Hepatocyte (in vitro differentiated cells): ENCODE measurements at regions not wholly inside any gene's neighbourhood (a gene's known extent, or its start where the extent isn't known, plus 50 kb on each side); places are given as distances from the start of the nearest gene placed in this dataset.

Source experiments
- DNase-seq: peaks from one replicate; pipeline ENCODE4 v3.0.0-alpha.2; 2016; ENCODE audit warnings: low spot score
- H2AFZ ChIP-seq: fragments of 200-600 bp; sonication (generic); 2 replicates; pipeline ENCODE4 v1.6.0; 2016; ENCODE audit warnings: antibody characterized with exemption, mild to moderate bottlenecking
- H3K27ac ChIP-seq: fragments of 200-600 bp; sonication (generic); 2 replicates; pipeline ENCODE4 v1.5.1; 2016; ENCODE audit warnings: mild to moderate bottlenecking
- H3K27me3 ChIP-seq: fragments of 200-600 bp; sonication (generic); 2 replicates; pipeline ENCODE4 v1.6.1; 2016
- H3K36me3 ChIP-seq: fragments of 200-600 bp; sonication (generic); replicated peaks from 2 replicates; pipeline ENCODE4 v1.5.1; 2016; ENCODE audit warnings: low read depth; ENCODE audit not compliant: insufficient read depth
- H3K4me1 ChIP-seq: fragments of 200-600 bp; sonication (generic); 2 replicates; pipeline ENCODE4 v1.5.1; 2016; ENCODE audit warnings: mild to moderate bottlenecking, moderate library complexity; ENCODE audit not compliant: insufficient read depth
- H3K4me2 ChIP-seq: fragments of 200-600 bp; sonication (generic); 2 replicates; pipeline ENCODE4 v1.6.0; 2016
- H3K4me3 ChIP-seq: fragments of 200-600 bp; sonication (generic); 2 replicates; pipeline ENCODE4 v1.5.1; 2016; ENCODE audit warnings: mild to moderate bottlenecking
- H3K79me2 ChIP-seq: fragments of 200-600 bp; sonication (generic); 2 replicates; pipeline ENCODE4 v1.6.0; 2017; ENCODE audit warnings: mild to moderate bottlenecking
- H3K9me2 ChIP-seq: fragments of 200-600 bp; sonication (generic); replicated peaks from 2 replicates; pipeline ENCODE4 v1.6.0; 2017; ENCODE audit warnings: mild to moderate bottlenecking; ENCODE audit not compliant: insufficient read depth
- H3K9me3 ChIP-seq: fragments of 200-600 bp; sonication (generic); 2 replicates; pipeline ENCODE4 v1.5.1; 2016; ENCODE audit warnings: low read depth, mild to moderate bottlenecking
- H4K20me1 ChIP-seq: fragments of 200-600 bp; sonication (generic); 2 replicates; pipeline ENCODE4 v1.6.0; 2016; ENCODE audit warnings: mild to moderate bottlenecking; ENCODE audit not compliant: insufficient read depth, poor library complexity, severe bottlenecking
- EZH2 ChIP-seq: fragments of 200-600 bp; sonication (generic); IDR thresholded peaks from 2 replicates; pipeline ENCODE4 v1.6.1; 2016; ENCODE audit warnings: antibody characterized with exemption, mild to moderate bottlenecking, borderline replicate concordance
- EZH2phosphoT487 ChIP-seq: fragments of 200-600 bp; sonication (generic); IDR thresholded peaks from one replicate; pipeline ENCODE4 v1.6.1; 2018; ENCODE audit warnings: antibody characterized with exemption, mild to moderate bottlenecking, low read depth, moderate library complexity; ENCODE audit not compliant: unreplicated experiment, severe bottlenecking
- WGBS: methylation state at CpG from one replicate; pipeline ENCODE4 v1.1.6; 2016; ENCODE audit warnings: low lambda C conversion rate; ENCODE audit errors: missing lambda C conversion rate; 5-methylcytosine and 5-hydroxymethylcytosine counted together
- TF ChIP-seq, protein P1 (sequence below): fragments of 200-600 bp; sonication (generic); IDR thresholded peaks from 2 replicates; pipeline ENCODE4 v1.5.1; 2016; ENCODE audit warnings: antibody characterized with exemption, mild to moderate bottlenecking; ENCODE audit not compliant: poor library complexity

- no peak overlapping the region for H3K4me3 ChIP-seq
- H3K27me3 ChIP-seq, result no peaks in the 10 kb centered on the region
- H3K27ac ChIP-seq, result no peak overlapping the region
- no peak overlapping the region for H2AFZ ChIP-seq
- no peaks in the 10 kb centered on the region for H3K9me2 ChIP-seq
- no peak overlapping the region for H3K4me2 ChIP-seq
- H3K36me3 ChIP-seq, result no peaks in the 10 kb centered on the region
- 96% methylated on average over 5 of the region's 5 CpGs for WGBS
- TF ChIP-seq EZH2, result no peak
- TF ChIP-seq EZH2phosphoT487, result no peak
- TF ChIP-seq, protein P1, sequence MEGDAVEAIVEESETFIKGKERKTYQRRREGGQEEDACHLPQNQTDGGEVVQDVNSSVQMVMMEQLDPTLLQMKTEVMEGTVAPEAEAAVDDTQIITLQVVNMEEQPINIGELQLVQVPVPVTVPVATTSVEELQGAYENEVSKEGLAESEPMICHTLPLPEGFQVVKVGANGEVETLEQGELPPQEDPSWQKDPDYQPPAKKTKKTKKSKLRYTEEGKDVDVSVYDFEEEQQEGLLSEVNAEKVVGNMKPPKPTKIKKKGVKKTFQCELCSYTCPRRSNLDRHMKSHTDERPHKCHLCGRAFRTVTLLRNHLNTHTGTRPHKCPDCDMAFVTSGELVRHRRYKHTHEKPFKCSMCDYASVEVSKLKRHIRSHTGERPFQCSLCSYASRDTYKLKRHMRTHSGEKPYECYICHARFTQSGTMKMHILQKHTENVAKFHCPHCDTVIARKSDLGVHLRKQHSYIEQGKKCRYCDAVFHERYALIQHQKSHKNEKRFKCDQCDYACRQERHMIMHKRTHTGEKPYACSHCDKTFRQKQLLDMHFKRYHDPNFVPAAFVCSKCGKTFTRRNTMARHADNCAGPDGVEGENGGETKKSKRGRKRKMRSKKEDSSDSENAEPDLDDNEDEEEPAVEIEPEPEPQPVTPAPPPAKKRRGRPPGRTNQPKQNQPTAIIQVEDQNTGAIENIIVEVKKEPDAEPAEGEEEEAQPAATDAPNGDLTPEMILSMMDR, result no peak
- H3K4me1 ChIP-seq, result no peaks in the 10 kb centered on the region
- H3K9me3 ChIP-seq, result no peaks in the 10 kb centered on the region
- H3K79me2 ChIP-seq, result no peaks in the 10 kb centered on the region
- no peak for DNase-seq
- no peaks in the 10 kb centered on the region for H4K20me1 ChIP-seq
Observed at GRCh38 chr17:30586818-30587595, 109.8 kb downstream of the GOSR1 start.

- Histone ChIP-seq H4K20me1 (no peaks in the 10 kb centered on the region), H3K27ac (no peak overlapping the region), H3K4me2 (no peak overlapping the region), H2AFZ (no peak overlapping the region), H3K9me3 (no peaks in the 10 kb centered on the region), H3K4me3 (no peak overlapping the region), H3K27me3 (no peaks in the 10 kb centered on the region), H3K4me1 (no peaks in the 10 kb centered on the region), H3K79me2 (no peaks in the 10 kb centered on the region), H3K36me3 (no peaks in the 10 kb centered on the region), H3K9me2 (no peaks in the 10 kb centered on the region)
- no peak for DNase-seq
- 58% methylated on average over 5 of the region's 5 CpGs for WGBS
- TF ChIP-seq, protein P1, result no peak
- TF ChIP-seq EZH2 (no peak), EZH2phosphoT487 (no peak)
Observed at GRCh38 chr17:30584810-30585209, 107.6 kb downstream of the GOSR1 start.

DNA sequence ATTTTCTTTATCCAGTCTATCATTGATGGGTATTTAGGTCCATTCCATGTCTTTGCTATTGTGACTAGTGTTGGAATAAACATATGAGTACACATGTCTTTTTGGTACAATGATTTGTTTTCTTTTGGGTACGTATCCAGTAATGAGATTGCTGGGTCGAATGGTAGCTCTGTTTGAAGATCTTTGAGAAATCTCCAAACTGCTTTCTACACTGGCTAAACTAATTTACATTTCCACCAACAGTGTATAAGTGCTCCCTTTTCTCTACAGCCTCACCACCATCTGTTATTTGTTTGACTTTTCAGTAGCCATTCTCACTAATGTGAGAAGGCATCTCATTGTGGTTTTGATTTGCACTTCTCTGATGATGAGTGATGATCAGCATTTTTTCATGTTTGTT is 103.7 kb downstream of the GOSR1 start:
- H3K4me2 ChIP-seq, result no peak overlapping the region
- no peak for DNase-seq
- no peaks in the 10 kb centered on the region for H3K27me3 ChIP-seq
- no peak overlapping the region for H3K4me3 ChIP-seq
- no peak overlapping the region for H3K27ac ChIP-seq
- no peaks in the 10 kb centered on the region for H3K9me3 ChIP-seq
- no peak overlapping the region for H2AFZ ChIP-seq
- no peaks in the 10 kb centered on the region for H4K20me1 ChIP-seq
- TF ChIP-seq, protein P1, result no peak
- TF ChIP-seq EZH2 (no peak), EZH2phosphoT487 (no peak)
- H3K79me2 ChIP-seq, result no peaks in the 10 kb centered on the region
- WGBS, result 98% methylated on average over 2 of the region's 2 CpGs
- H3K9me2 ChIP-seq, result no peaks in the 10 kb centered on the region
- H3K36me3 ChIP-seq, result no peaks in the 10 kb centered on the region
- no peaks in the 10 kb centered on the region for H3K4me1 ChIP-seq
